ENCODE measurements at regions not wholly inside any gene's neighbourhood (a gene's known extent, or its start where the extent isn't known, plus 50 kb on each side); places are given as distances from the start of the nearest gene placed in this dataset.
A peak's percentile ranks its signal among the peaks of the same experiment; 100 is the strongest.

DNA sequence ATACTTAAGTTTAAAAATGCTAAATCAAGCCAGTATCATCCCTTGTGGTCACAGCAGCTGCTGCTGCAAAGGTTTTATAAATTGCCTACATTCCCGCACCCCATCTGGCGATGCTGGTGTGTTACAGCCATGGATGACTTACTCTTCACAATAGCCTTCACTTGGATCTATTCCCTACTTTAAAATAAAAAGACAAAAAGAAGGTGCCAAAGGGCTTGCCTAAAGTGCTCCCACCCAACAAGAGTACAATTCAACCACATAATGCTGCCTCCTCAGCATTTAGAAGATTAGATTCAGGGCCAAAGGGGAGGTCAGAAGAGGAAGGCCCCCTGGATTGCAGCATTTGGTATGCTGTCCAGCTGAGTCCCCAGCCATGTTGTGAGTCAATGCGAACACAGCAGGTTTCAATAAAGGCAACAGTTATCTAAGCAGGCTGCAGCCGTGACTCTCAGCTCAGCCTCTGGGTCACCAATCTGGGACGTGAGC, 176.1 kb downstream of the DAD1 start:
- no peak for DNase-seq

DNA sequence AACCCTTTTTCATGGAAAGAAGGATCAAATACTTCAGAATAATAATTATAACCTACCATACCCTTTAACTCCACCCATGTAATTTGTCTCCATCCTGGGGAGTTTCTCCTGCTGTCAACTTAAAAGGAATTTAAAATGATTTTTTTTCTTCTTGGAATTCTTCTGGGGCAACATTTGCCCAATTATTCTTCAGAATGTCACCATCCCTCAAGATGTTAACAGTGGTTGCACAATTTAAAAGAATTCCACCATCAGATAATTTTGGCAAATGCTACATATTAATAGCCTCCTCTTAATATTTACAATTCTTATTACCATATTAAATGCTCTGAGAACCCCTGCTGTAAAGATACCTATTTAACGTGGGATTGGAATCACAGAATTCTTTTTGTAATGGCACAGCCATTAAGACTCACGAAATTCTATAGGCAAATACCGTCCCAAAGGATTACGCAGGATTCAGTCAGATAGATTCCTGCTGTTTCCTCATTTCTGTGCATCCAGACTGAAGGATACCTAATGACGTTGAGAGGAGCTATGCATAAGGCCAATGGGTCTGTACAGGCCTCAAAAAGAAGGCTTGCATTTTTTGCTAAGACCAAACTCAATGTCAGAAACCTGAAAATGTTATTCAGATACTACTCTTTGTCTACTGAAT, 177.5 kb downstream of the DAD1 start:
- no peak for DNase-seq

DNA sequence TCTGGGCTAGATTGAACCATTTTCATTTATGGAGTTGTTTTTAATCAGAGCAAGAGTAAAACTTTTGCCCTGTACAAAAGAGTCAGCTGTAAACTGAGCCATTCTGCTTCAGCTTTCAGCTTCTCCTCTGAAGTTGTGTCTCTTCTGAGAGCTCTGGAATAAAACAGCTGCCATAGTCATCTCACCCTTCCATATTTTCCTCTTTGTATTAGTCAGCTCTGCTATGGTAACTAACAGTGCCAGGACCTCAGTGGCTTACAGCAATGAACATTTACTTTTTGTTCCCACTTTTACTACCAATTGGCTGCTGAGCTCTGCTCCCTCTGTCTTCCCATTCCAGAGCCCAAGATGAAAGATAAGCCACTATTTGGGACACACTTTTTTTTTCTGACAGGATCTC, 178.5 kb downstream of the DAD1 start:
- no peak for DNase-seq

DNA sequence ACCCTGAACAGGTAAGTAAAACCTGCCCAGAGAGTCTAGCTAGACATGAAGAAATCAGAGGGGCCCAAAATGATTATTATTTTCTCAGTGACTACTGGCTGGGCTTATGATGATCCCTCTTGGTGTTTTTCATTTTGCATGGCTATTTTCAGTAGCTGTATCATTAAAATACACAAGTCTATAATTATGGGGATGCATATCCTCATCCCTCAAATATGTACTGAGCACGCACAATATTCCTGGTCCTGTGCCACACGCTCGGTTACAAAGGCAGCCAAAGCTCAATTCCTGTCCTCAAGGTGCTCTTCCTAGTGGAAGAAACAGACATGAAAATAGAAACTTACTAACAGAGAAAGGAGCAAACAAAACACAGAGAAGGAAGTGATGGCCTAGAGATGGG, 180.0 kb downstream of the DAD1 start:
- no peak for DNase-seq

GRCh38 chr14:22408547-22408946, 180.5 kb downstream of the DAD1 start:
- DNase-seq: no peak

- no peak for DNase-seq
Measured at GRCh38 chr14:22407033-22407432, 182.0 kb downstream of the DAD1 start.

GRCh38 chr14:22405201-22405600, 183.8 kb downstream of the DAD1 start:
- no peak for DNase-seq

GRCh38 chr14:22403296-22403695, 185.7 kb downstream of the DAD1 start:
- no peak for DNase-seq

DNA sequence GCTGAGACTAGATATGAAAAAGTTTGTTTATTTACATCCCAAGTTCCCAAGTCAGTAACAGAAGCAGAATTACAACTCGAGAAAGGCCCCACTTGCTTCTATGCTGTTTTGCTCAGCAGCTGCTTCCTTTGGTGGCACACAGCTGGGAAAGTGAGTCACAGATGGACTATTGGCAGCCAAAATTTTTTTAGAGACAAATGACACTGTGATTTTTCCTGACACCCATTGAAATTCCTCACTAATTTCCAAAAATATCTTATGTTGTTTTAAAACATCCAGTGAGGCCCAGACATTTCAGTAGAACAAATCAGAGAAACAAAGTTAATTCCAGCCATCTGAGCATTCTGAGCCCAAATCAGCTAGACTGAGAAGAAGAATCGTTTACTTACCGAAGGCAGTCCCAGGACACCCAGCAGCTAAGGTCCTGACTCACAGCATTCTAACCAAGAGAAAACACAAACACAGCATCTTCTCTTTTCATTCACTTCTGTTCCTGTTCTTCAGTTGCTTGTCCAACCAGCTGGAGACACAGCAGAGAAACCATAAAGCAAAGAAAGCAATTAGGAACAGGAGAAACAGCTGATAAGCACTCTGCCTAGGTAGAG, 188.3 kb downstream of the DAD1 start:
- no peak for DNase-seq

DNA sequence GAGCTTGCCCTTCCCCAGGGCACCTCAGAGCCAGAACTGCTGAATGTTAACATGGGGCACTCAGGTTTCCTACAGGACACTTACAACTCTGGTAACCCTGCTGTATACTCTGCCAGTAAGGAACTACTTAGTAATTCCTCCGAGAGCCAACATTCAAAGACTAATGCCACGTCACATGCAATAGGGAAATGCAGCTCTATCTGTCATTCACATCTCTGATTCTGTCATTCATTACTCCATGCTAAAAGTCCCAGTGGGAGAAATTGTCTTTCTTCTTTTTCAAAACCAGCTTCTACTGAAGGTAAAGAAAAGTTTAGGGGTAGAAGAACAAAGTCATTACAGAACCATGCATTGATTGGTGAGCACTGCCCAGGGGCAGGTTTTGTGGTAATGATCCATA, 189.2 kb downstream of the DAD1 start:
- DNase-seq: no peak

DNA sequence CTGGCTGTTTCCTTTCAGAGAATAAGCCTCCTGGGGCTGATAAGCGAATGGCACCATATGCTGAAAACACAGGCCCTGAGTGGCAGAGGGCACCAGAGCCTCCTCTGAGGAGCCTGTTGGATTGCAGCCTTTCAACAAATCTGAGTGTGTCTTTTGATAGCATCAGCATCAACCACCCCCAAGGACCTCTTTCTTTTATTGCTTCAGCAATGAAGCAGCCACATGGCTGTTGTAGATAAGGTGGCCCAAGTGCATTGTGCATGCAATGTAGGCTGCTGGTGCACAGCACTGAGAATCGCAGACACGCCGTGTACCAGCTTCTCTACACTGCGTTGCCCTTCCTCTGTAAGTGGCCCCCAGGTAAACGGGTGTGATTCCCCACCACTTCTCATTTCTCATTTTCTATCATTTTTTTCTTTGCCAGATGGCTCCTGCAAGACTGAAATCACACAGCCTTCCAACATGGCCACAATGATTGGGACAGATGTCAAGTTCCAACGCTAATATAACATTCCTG, 191.7 kb downstream of the DAD1 start:
- DNase-seq: no peak

DNA sequence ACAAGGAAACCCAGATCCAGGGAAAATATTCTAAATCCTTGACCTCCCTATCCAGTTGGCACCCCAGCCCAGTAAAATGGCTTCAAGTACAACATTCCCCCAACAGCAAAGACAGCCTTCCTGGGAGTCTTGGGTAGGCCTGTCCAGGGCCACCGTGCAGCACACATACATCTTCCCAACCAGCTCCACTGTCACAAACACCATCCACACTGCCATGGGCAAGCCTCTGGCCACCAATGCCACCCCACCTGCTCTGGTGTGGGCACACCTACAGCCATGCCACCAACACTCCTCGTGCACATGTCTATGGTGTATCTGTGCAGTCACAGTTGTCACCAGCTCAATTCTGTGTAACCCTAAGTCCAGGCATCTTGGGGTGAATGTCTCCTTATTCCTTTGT, 193.2 kb downstream of the DAD1 start:
- no peak for DNase-seq

GRCh38 chr14:22394616-22395015, 194.4 kb downstream of the DAD1 start:
- DNase-seq: no peak

- DNase-seq: no peak
Measured at GRCh38 chr14:22393796-22394195, 195.2 kb downstream of the DAD1 start.

DNA sequence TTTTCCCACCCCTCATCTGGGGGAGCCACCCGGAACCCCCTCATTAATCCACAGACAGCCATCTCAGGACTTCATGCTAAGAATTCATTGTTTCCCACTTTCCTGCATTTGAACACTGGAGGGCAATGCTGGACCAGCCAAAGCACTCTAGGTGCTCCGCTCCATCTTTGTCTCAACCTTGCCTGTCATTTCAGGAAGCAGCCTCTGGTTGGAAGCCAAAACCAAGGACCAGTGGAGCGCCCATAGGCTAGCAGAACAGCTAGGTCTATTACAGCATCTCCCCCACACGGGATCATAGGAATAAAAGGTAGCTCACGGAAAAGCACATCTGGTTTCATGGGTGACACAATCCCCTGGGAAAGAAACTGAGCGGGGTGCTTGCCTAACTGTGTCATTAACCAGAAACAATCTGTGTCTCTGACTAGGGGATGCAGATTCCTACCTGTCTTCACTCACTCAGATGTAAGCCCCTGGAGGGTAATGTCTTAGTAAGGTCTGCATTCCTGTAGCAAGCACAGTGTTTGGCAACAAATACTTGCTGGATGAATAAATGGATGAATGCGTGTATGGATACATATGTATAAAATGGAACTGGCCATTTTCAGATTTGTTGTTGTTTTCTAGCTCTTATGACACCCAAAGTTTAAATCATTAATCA, 197.0 kb downstream of the DAD1 start:
- peak; percentile 62 for DNase-seq

DNA sequence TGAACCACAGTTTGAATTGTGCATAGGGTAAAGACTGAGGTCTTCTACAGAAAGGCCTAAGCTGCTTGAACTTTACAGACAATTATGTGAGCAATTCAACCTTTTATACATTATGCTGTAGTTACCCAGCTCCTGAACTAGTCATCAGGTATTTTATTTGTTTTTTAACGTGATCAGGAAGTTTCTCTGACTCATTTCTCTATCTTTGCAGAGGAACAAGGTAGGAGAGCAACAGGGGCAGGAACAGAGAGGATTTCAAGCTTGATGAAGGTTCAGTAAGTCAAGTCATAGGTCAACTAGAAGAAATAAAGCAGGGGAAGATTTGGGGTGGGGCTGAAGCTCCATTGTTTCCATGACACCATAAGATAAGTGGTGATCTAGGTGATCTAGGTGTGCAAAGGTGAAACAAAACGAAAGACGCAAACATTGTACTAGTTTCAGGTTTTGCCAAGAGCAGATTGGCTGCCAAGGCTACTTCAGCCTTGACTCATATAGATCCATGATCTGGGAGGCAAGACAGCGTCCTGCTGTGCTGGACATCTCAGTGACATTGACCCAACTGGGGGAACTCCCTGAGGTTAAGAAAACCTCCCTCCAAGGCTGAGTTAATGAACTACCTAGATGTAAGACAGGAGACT, 198.1 kb downstream of the DAD1 start:
- DNase-seq: no peak

DNA sequence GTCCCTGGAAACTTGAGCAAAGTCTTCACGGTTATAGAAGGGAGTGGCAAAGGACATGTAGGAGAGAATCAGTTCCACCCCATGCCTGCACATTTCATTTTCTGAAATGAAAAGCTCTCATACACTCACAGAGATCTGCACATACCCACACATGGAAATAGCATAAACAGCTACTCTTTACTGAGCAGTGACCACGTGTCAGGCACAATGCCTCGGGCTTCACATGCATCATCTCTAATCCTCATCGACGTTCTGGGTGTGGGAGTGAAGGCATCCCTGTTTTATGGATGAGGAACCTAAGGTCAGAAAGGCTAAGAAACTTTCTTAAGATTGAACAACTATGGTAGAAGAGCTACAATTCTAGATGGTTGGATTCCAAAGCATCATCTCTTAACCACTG, 198.8 kb downstream of the DAD1 start:
- DNase-seq: no peak

DNA sequence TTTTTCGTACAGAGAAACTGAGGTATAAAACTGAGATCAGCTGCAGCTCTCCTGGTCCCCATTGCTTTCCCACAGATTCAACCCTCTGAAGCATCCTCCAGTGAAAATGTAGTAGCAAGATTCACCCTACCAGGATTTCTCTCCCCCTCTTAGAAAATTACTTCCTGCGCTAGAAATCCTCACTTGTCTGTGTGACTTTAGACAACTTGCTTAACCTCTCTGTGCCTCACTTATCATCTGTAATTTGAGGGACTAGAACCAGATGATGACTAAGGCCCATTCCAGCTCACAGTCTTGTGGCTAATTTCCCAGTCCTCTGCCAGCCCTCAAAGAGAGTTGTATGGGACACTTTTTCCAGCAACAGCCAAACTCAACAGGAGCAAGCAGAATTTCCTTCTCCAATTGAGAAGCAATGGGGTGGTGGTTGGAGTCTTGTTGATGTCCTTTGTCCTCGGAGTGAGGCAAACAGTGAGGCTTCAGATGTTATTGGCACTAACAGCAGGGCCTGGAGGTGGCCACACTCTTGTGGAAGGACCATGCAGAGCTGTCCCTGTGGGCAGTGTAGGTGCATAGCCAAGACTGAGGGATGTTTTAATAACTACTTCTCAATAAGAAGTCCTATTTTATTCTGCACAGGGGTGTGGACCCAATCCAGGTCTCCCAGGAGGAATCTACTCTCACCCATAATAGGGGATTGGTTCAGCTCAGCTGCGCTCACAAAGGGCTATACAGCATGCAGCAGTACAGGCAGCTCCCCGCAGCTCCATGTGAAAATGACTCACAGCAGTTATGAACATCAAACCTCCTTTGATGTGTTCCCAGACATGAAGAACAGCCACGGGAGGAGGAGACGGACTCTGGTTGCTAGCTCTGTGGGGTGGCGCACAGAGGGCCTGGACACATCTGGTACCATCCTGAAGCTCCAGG, 200.1 kb downstream of the DAD1 start:
- no peak for DNase-seq

DNA sequence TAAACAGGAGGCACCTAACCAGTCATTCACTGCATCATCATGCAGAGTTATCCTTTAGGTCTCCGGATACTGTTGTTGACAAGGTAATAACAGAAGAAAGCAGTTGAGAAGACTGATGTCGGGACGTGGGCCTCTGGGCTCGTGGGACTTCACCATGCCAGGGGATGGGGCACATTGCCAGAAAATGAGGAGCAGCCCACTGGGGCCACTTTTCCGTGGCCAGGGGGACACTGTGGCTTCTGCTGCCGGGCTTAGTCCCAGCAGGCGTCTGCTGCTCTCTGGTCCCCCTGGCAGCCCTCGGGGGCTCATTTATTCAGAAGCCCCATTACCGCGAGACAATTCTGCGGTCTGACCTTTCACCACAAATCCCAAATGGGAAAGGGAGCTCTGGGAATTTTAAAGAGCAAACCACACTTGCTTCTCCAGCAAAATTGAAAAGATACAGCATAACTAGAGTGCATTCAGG, 201.2 kb downstream of the DAD1 start:
- DNase-seq: no peak

DNA sequence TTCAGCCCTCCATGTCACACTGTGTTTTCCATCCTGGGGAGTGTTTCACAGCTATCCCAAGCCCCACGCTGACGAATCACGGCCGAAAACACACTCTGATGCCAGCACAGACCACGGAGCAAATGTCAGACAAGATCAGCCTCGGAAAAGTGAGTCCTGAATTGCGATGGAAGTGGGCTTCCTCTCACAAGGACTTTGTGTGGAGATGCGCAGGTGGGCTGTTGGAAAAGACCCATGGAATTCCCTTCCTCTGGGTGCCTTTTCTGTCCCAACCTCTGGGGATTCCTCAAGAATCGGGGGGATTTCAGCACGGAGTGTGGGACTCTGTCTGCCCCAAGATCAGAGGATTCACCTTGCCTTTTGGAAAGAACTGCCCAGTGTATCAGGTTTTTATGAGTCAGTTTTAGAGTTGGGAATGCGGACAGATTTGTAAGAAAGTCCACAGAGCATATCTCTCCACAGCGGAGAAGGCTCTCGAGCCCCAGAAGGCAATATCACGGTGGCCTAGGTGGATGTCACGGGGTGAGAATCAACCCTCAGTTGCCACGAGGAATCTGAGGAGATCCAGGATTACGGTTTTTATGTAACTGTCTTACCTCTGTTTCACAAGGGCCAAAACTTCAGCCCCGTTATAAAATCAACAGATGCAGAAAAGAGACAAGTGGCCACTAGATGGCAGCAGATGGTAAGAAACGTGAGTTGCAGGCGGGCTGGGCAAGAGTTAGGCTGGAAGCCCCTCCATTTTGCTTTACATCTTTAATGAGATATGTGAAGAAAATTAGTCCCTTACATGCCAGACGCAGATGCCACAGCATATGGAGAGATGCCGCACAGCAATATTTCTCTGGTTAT, 201.9 kb downstream of the DAD1 start:
- peak; percentile 72 for DNase-seq

- DNase-seq: no peak
Measured at GRCh38 chr14:22384974-22385526, 204.0 kb downstream of the DAD1 start.
